ENCODE measurements at regions not wholly inside any gene's neighbourhood (a gene's known extent, or its start where the extent isn't known, plus 50 kb on each side); places are given as distances from the start of the nearest gene placed in this dataset.

DNA sequence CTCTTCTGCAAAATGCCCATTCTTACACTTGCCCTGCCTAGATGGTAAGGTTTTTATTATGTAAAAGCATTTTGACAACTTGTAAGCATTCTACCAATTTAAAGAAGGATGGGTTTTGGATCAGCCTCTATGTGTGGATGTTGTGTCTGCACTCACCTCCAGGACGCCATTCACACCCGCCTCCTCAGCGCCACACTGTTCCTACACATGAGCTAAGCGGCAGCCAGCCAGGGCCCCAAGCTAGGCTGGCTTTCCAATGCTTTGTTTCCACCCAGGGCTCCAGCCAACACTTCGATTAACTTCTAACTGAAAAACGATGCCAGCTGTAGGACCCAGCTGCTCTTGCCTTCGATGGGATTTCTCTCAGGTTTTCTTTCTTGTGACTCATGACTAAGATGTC, 73.3 kb upstream of the FZD7 start:
- H3K4me1 ChIP-seq (ENCODE audit: control extremely low read depth in 1 of 4, control insufficient read depth in 4 of 4, insufficient read depth in 4 of 4, low read length in 3 of 4) = peaks cover 0 to 9% (median 0%) of the 10 kb centered on the region in 4 experiments
- 98% methylated on average over 7 of the region's 7 CpGs for WGBS (ENCODE audit: insufficient coverage)
- H3K27me3 ChIP-seq (replicated peaks in 2 of 5; ENCODE audit: control insufficient read depth in 4 of 5, insufficient read depth in 5 of 5, low read length in 4 of 5) = no peaks in the 10 kb centered on the region
- H3K36me3 ChIP-seq (ENCODE audit: control insufficient read depth in 4 of 4, insufficient read depth in 4 of 4, low read length in 3 of 4) = no peaks in the 10 kb centered on the region
- CTCF ChIA-PET = no interaction called here
- DNase-seq = no peak
- H3K9me3 ChIP-seq (ENCODE audit: control extremely low read depth in 1 of 5, control insufficient read depth in 4 of 5, insufficient read depth in 2 of 5, low read depth in 1 of 5, low read length in 4 of 5) = no peaks in the 10 kb centered on the region
- H3K4me3 ChIP-seq (ENCODE audit: control insufficient read depth in 1 of 7, extremely low read depth in 1 of 7, insufficient read depth in 4 of 7, low read depth in 2 of 7, low read length in 6 of 7) = no peak overlapping the region
- POLR2A ChIA-PET = no interaction called here
- no peak overlapping the region for H3K27ac ChIP-seq (ENCODE audit: insufficient read depth in 1 of 2, low read depth in 1 of 2, low read length in 2 of 2, poor library complexity in 1 of 2, severe bottlenecking in 2 of 2)

DNA sequence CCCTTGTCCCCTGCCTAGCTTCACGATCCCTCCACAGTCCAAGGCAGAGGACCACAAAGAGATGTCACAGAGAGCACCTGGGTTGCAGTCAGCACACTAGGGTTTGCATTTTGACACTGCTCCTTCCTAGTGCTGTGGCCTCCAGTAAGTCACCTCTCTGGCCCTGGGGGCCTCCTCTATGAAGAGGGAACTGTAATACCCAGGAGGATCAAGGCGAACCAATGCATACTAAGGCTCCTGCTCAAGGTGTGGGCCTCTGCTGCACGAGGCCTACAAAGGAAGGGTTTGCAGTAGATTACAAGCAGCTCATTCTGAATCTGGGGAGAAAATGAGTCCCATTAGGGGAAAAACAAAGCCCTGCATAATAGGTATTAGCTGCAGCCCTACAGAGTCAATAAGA, 72.3 kb upstream of the FZD7 start:
- H3K4me3 ChIP-seq (ENCODE audit: control insufficient read depth in 1 of 7, extremely low read depth in 1 of 7, insufficient read depth in 4 of 7, low read depth in 2 of 7, low read length in 6 of 7) = no peak overlapping the region
- no peaks in the 10 kb centered on the region for H3K27me3 ChIP-seq (replicated peaks in 2 of 5; ENCODE audit: control insufficient read depth in 4 of 5, insufficient read depth in 5 of 5, low read length in 4 of 5)
- CTCF ChIA-PET = interaction anchor here (1.7 kb wide), 1 partner anchor 9 kb away, joined by 4 read pairs; no protein-coding TSS in a partner anchor
- WGBS (ENCODE audit: insufficient coverage) = 100% methylated on average over 3 of the region's 3 CpGs
- no peak for DNase-seq
- peaks cover 0 to 10% (median 0%) of the 10 kb centered on the region in 4 experiments for H3K4me1 ChIP-seq (ENCODE audit: control extremely low read depth in 1 of 4, control insufficient read depth in 4 of 4, insufficient read depth in 4 of 4, low read length in 3 of 4)
- POLR2A ChIA-PET = no interaction called here
- no peaks in the 10 kb centered on the region for H3K36me3 ChIP-seq (ENCODE audit: control insufficient read depth in 4 of 4, insufficient read depth in 4 of 4, low read length in 3 of 4)
- no peak overlapping the region for H3K27ac ChIP-seq (ENCODE audit: insufficient read depth in 1 of 2, low read depth in 1 of 2, low read length in 2 of 2, poor library complexity in 1 of 2, severe bottlenecking in 2 of 2)
- H3K9me3 ChIP-seq (ENCODE audit: control extremely low read depth in 1 of 5, control insufficient read depth in 4 of 5, insufficient read depth in 2 of 5, low read depth in 1 of 5, low read length in 4 of 5) = no peaks in the 10 kb centered on the region

DNA sequence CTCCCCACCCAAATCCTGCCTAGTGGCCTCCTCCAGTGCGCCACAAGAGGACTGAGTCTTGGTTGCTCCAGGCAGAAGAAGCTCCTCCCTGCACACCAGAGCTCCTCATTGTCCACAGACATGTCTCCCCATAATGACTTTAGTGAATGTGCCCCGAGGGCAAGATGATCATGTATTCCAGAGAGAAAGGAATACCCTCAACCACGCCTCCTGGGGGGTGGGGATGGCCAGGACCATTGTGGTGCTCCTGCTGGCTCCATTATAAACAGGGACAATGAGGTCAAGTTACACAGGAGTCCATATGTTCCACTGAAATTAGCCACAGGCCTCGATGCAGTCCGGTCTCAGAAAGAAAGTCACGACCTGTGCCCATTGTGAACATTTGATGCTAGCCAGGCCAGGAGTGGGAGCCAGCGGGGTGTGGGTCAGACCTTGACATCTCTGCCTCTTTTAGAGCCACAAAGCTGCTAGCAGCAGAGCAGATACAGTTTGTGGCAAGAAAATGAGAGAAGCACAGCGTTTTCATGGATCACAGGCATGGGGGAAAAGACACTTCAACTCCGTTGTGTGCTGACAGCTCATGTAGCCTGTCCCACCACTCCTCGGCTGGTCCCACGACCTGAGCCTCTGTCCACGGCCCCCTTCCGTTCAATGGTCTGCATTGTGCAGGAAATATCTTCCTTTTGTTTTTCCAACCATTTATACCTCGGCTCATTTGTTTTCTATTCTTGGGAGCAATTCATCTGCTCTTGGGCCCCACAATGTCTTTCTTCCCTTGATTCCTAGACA, 70.7 kb upstream of the FZD7 start:
- Histone ChIP-seq H3K27me3 (replicated peaks in 2 of 5; ENCODE audit: control insufficient read depth in 4 of 5, insufficient read depth in 5 of 5, low read length in 4 of 5) (no peaks in the 10 kb centered on the region), H3K4me1 (ENCODE audit: control extremely low read depth in 1 of 4, control insufficient read depth in 4 of 4, insufficient read depth in 4 of 4, low read length in 3 of 4) (peaks cover 0 to 10% (median 0%) of the 10 kb centered on the region in 4 experiments), H3K36me3 (ENCODE audit: control insufficient read depth in 4 of 4, insufficient read depth in 4 of 4, low read length in 3 of 4) (no peaks in the 10 kb centered on the region), H3K27ac (ENCODE audit: insufficient read depth in 1 of 2, low read depth in 1 of 2, low read length in 2 of 2, poor library complexity in 1 of 2, severe bottlenecking in 2 of 2) (no peak overlapping the region), H3K4me3 (ENCODE audit: control insufficient read depth in 1 of 7, extremely low read depth in 1 of 7, insufficient read depth in 4 of 7, low read depth in 2 of 7, low read length in 6 of 7) (no peak overlapping the region), H3K9me3 (ENCODE audit: control extremely low read depth in 1 of 5, control insufficient read depth in 4 of 5, insufficient read depth in 2 of 5, low read depth in 1 of 5, low read length in 4 of 5) (no peaks in the 10 kb centered on the region)
- ChIA-PET CTCF (interaction anchor here (1.7 kb wide), 1 partner anchor 11 kb away, joined by 4 read pairs; no protein-coding TSS in a partner anchor), POLR2A (no interaction called here)
- WGBS (ENCODE audit: insufficient coverage) = 96% methylated on average over 13 of the region's 14 CpGs
- no peak for DNase-seq

DNA sequence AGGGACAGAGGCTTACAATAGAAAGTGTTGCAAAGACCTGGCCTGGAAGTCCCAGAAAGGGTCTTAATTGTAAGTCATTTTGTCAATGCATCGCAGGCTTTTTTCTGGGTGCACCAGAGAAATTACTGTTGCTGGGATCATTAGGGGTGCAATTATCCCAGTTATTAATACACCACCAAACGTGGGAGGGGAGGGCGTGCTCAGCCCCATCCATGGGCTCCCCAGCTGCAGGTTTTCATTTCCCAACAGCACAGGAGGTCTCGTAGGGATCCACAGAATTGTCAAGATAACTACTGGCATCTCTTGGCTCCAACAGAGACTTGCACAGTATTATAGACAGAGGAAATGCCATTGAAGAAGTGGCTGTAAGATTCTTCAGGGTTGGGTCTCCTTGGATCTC, 69.6 kb upstream of the FZD7 start:
- CTCF ChIA-PET = interaction anchor here (1.1 to 1.7 kb wide), 3 partner anchors 10 to 17 kb away, joined by 3 to 4 read pairs (median 3); no protein-coding TSS in a partner anchor
- Histone ChIP-seq H3K36me3 (ENCODE audit: control insufficient read depth in 4 of 4, insufficient read depth in 4 of 4, low read length in 3 of 4) (no peaks in the 10 kb centered on the region), H3K27ac (ENCODE audit: insufficient read depth in 1 of 2, low read depth in 1 of 2, low read length in 2 of 2, poor library complexity in 1 of 2, severe bottlenecking in 2 of 2) (no peak overlapping the region), H3K9me3 (ENCODE audit: control extremely low read depth in 1 of 5, control insufficient read depth in 4 of 5, insufficient read depth in 2 of 5, low read depth in 1 of 5, low read length in 4 of 5) (no peaks in the 10 kb centered on the region), H3K27me3 (replicated peaks in 2 of 5; ENCODE audit: control insufficient read depth in 4 of 5, insufficient read depth in 5 of 5, low read length in 4 of 5) (no peaks in the 10 kb centered on the region), H3K4me1 (ENCODE audit: control extremely low read depth in 1 of 4, control insufficient read depth in 4 of 4, insufficient read depth in 4 of 4, low read length in 3 of 4) (peaks cover 0 to 10% (median 0%) of the 10 kb centered on the region in 4 experiments), H3K4me3 (ENCODE audit: control insufficient read depth in 1 of 7, extremely low read depth in 1 of 7, insufficient read depth in 4 of 7, low read depth in 2 of 7, low read length in 6 of 7) (no peak overlapping the region)
- DNase-seq = no peak
- POLR2A ChIA-PET = no interaction called here
- 97% methylated on average over 4 of the region's 4 CpGs for WGBS (ENCODE audit: insufficient coverage)

DNA sequence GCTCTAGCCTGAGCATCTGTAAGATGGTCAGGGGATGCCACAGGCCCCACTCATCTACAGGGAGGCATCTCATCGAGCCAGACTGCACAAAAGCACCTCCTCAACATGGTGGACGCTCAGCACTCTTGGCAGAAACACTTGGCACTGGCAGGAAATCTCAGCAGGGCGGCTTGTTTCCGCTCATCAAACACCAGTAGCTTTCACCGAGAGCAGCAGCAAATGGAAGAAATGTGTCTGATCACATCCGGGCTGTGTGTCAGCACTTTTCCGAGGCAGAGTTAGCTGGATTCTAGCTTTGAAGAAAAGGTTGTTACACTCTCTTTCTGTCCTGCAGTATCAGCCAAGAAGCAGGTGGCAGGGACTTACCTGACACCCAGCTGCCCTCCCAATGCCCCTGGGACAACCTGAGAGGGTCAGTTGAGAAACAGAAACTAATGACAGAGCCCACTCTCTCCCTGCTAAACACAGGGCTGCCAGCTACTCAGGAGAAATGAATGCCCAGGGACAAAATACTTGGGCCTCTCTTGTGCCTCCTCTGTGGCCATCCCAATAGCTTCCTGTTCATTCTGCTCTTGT, 68.9 kb upstream of the FZD7 start:
- Histone ChIP-seq H3K4me1 (ENCODE audit: control extremely low read depth in 1 of 4, control insufficient read depth in 4 of 4, insufficient read depth in 4 of 4, low read length in 3 of 4) (peaks cover 0 to 10% (median 0%) of the 10 kb centered on the region in 4 experiments), H3K4me3 (ENCODE audit: control insufficient read depth in 1 of 7, extremely low read depth in 1 of 7, insufficient read depth in 4 of 7, low read depth in 2 of 7, low read length in 6 of 7) (no peak overlapping the region), H3K36me3 (ENCODE audit: control insufficient read depth in 4 of 4, insufficient read depth in 4 of 4, low read length in 3 of 4) (no peaks in the 10 kb centered on the region), H3K27ac (ENCODE audit: insufficient read depth in 1 of 2, low read depth in 1 of 2, low read length in 2 of 2, poor library complexity in 1 of 2, severe bottlenecking in 2 of 2) (no peak overlapping the region), H3K27me3 (replicated peaks in 2 of 5; ENCODE audit: control insufficient read depth in 4 of 5, insufficient read depth in 5 of 5, low read length in 4 of 5) (no peaks in the 10 kb centered on the region), H3K9me3 (ENCODE audit: control extremely low read depth in 1 of 5, control insufficient read depth in 4 of 5, insufficient read depth in 2 of 5, low read depth in 1 of 5, low read length in 4 of 5) (no peaks in the 10 kb centered on the region)
- 81% methylated on average over 7 of the region's 7 CpGs for WGBS (ENCODE audit: insufficient coverage)
- ChIA-PET POLR2A (no interaction called here), CTCF (interaction anchor here (1.1 to 1.9 kb wide), 6 partner anchors 10 to 35 kb away, joined by 3 to 7 read pairs (median 4); no protein-coding TSS in a partner anchor)
- DNase-seq = peak; percentile 44 to 88 (median 70)

DNA sequence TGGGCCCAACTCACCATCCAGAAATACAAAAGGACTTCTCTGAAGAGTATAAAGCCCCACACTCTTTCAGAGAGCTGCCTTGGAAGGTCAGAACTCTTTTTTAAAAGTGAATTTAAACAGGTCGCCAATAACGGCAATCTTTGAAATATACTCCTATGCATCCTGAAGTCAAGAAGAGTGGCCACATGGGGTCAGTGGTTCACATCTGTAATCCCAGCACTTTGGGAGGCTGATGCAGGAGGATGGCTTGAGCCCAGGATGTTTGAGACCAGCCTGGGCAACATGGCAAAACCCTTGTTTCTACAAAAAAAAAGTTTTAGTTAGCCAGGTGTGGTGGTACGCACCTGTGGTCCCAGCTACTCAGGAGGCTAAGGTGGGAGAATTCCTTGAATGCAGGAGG, 68.1 kb upstream of the FZD7 start:
- Histone ChIP-seq H3K36me3 (ENCODE audit: control insufficient read depth in 4 of 4, insufficient read depth in 4 of 4, low read length in 3 of 4) (no peaks in the 10 kb centered on the region), H3K4me1 (ENCODE audit: control extremely low read depth in 1 of 4, control insufficient read depth in 4 of 4, insufficient read depth in 4 of 4, low read length in 3 of 4) (peaks cover 0 to 17% (median 0%) of the 10 kb centered on the region in 4 experiments), H3K9me3 (ENCODE audit: control extremely low read depth in 1 of 5, control insufficient read depth in 4 of 5, insufficient read depth in 2 of 5, low read depth in 1 of 5, low read length in 4 of 5) (no peaks in the 10 kb centered on the region), H3K27ac (ENCODE audit: insufficient read depth in 1 of 2, low read depth in 1 of 2, low read length in 2 of 2, poor library complexity in 1 of 2, severe bottlenecking in 2 of 2) (no peak overlapping the region), H3K4me3 (ENCODE audit: control insufficient read depth in 1 of 7, extremely low read depth in 1 of 7, insufficient read depth in 4 of 7, low read depth in 2 of 7, low read length in 6 of 7) (no peak overlapping the region), H3K27me3 (replicated peaks in 2 of 5; ENCODE audit: control insufficient read depth in 4 of 5, insufficient read depth in 5 of 5, low read length in 4 of 5) (no peaks in the 10 kb centered on the region)
- 82% methylated on average over 3 of the region's 3 CpGs for WGBS (ENCODE audit: insufficient coverage)
- POLR2A ChIA-PET = no interaction called here
- peak in 2 of 3 donors; percentile 18 to 30 for DNase-seq
- CTCF ChIA-PET = interaction anchor here (1.2 to 1.9 kb wide), 4 partner anchors 14 to 36 kb away, joined by 3 to 7 read pairs (median 4); no protein-coding TSS in a partner anchor

All from common myeloid progenitor, CD34-positive (primary cell).